GM06990 (cell line): ENCODE measurements at regions not wholly inside any gene's neighbourhood (a gene's known extent, or its start where the extent isn't known, plus 50 kb on each side); places are given as distances from the start of the nearest gene placed in this dataset.
"Not testable (repeated sequence)": the region's sequence is repeated elsewhere in the genome, so short reads cannot be mapped to it uniquely, and the experiment has no call there.

Experiments
- DNase-seq: peaks from one replicate; pipeline ENCODE4 v3.0.0-alpha.2; 2011; ENCODE audit not compliant: insufficient read length; ENCODE audit errors: extremely low read depth
- H3K27me3 ChIP-seq: replicated peaks from 2 replicates; pipeline ENCODE4 v1.6.0; 2011; ENCODE audit warnings: low read length; ENCODE audit not compliant: control insufficient read depth, insufficient read depth
- H3K36me3 ChIP-seq: 2 replicates; pipeline ENCODE4 v1.5.1; 2011; ENCODE audit warnings: low read length; ENCODE audit not compliant: control insufficient read depth, insufficient read depth
- H3K4me3 ChIP-seq: replicated peaks from 2 replicates; pipeline ENCODE4 v1.5.1; 2011; ENCODE audit warnings: low read depth, mild to moderate bottlenecking, control low read depth, low read length
- TF ChIP-seq, protein P1 (sequence below): IDR thresholded peaks from 2 replicates; pipeline ENCODE4 v1.5.1; 2011; ENCODE audit warnings: low read length, control low read depth, mild to moderate bottlenecking, inconsistent platforms; ENCODE audit not compliant: insufficient read depth, poor library complexity, severe bottlenecking

DNA sequence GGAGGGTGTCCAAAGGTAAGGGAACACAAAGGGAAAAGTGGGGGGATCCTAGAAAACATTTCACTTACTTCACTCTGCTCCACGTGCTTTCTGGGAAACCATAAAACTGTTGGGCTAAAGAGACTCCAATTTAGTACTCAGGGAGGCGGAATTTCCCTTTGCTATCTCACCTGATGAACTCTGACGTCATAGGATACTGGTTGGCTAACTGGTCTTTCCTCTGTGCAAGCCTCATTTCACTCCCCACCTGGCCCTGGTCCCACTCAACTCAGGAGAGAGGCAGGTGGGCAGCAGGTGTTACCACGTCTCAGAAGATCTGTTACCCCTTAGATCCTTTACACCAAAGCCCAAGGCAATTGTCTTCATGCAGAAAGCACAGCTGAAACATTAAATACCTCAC lies 51.8 kb upstream of the PMAIP1 start:
- no peak overlapping the region for H3K4me3 ChIP-seq
- no peaks in the 10 kb centered on the region for H3K27me3 ChIP-seq
- TF ChIP-seq, protein P1, sequence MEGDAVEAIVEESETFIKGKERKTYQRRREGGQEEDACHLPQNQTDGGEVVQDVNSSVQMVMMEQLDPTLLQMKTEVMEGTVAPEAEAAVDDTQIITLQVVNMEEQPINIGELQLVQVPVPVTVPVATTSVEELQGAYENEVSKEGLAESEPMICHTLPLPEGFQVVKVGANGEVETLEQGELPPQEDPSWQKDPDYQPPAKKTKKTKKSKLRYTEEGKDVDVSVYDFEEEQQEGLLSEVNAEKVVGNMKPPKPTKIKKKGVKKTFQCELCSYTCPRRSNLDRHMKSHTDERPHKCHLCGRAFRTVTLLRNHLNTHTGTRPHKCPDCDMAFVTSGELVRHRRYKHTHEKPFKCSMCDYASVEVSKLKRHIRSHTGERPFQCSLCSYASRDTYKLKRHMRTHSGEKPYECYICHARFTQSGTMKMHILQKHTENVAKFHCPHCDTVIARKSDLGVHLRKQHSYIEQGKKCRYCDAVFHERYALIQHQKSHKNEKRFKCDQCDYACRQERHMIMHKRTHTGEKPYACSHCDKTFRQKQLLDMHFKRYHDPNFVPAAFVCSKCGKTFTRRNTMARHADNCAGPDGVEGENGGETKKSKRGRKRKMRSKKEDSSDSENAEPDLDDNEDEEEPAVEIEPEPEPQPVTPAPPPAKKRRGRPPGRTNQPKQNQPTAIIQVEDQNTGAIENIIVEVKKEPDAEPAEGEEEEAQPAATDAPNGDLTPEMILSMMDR: no peak
- H3K36me3 ChIP-seq: no peaks in the 10 kb centered on the region
- DNase-seq: peak; percentile 58

DNA sequence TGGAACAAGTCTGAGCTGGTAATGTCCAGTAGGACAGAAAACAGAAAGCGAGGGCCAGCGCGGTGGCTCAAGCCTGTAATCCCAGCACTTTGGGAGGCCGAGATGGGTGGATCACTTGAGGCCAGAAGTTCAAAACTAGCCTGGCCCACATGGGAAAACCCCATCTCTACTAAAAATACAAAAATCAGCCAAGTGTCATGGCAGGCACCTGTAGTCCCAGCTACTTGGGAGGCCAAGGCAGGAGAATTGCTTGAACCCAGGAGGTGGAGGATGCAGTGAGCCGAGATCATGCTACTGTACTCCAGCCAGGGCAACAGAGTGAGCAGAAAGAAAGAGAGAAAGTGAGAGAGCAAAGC lies 52.3 kb upstream of the PMAIP1 start:
- H3K27me3 ChIP-seq, H3K36me3 ChIP-seq, DNase-seq: not testable (repeated sequence)
- H3K4me3 ChIP-seq: peak overlapping the region; percentile 19; the same call in 1 of the 2 replicates

DNA sequence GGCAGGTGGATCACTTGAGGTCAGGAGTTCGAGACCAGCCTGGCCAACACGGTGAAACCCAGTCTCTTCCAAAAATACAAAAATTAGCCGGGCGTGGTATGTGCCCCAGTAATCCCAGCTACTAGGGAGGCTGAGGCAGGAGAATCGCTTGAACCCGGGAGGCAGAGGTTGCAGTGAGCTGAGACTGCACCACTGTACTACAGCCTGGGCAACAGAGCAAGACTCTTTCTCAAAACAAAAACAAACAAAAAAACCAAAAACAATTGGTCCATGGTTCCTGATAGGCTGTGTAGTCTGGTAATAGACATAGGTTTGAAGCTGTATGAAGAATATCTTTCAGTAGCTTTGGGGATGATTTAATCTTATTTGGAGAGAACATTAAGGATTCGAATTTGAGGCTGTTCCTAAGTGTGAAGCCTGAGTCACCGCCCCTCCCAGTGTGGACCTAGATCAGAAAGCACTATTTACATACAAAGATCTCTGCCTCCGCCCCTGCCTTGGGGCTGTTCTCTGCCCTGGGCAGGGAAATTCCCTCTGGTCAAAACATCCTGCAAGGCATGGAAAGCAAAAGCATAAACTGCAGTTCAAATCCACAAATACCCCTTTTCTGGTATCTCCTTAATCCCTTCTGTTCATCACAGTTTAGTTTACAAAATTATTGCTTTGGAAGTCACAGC lies 52.8 kb upstream of the PMAIP1 start:
- DNase-seq: peak; percentile 63
- H3K36me3 ChIP-seq: no peaks in the 10 kb centered on the region
- TF ChIP-seq, protein P1: no peak
- H3K27me3 ChIP-seq: no peaks in the 10 kb centered on the region
- peak overlapping the region; percentile 19; the same call in 1 of the 2 replicates for H3K4me3 ChIP-seq

DNA sequence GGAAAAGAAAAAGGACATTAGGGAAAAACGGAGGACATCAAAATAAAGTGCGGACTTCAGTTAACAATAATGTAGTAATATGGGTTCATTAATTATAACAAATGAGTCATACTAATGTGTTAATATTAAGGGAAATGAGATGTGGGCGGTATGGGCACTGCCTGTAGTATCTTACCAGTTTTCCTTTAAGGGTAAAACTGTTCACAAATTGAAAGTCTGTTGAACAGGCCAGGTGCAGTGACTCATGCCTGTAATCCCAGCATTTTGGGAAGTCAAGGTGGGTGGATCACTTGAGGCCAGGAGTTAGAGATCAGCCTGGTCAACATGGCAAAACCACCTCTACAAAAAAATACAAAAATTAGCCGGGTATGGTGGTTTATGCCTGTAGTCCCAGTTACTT lies 56.8 kb upstream of the PMAIP1 start:
- Histone ChIP-seq H3K27me3 (no peaks in the 10 kb centered on the region), H3K4me3 (no peak overlapping the region), H3K36me3 (no peaks in the 10 kb centered on the region)
- TF ChIP-seq, protein P1: no peak
- no peak for DNase-seq

DNA sequence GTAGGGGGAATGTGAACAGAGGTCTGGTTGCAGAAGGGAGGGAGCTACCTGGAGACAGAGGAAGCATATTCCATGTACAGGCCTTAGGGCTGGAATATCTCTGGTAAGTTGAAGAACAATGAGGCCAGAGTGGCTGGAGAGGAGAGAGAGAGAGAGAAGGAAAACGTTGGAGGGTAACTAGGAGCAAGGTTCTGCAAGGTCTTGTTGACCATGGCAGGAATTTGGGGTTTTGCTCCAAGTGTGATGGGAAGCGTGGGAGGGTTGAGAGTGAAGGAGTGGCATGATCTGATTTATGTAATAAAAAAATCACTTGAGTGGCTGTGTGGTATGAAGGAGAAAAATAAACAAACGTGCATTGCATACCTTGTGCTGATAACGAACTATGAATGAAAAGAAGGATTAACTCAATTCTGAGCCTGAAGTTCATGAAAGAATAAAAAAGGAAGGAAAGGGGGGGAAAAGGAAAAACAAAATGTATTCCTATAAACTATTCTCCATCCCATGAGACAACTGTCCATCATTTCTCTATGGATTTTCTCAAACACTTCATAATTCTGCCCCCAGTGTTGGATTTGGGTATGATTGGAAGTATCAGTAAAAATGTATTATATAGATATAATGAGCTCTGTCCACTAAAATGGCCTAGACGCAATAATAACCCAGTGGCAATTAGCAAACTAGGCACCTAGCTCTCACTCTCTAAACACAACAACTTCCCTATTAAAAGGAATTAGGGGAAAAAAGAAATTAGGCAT lies 59.7 kb upstream of the PMAIP1 start:
- TF ChIP-seq, protein P1: peak; percentile 11
- DNase-seq: no peak
- H3K36me3 ChIP-seq: no peaks in the 10 kb centered on the region
- H3K27me3 ChIP-seq: no peaks in the 10 kb centered on the region
- no peak overlapping the region for H3K4me3 ChIP-seq

DNA sequence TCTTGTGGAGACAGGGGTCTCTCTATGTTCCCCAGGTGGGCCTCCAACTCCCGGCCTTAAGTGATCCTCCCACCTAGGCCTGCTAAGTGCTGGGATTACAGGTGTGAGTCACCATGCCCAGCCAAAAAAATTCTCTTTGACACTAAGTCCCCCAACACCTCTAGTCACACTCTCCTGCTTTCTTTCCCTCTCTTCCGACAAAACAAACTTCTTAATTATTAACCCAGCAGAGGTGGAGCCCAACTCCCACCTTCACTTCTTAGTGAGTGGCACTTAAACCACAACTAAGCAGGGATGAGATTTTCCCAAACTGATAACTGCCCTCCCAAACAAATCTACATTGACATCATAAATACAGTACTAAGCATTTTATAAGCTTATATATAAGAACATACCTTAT lies 60.5 kb upstream of the PMAIP1 start:
- no peaks in the 10 kb centered on the region for H3K27me3 ChIP-seq
- no peak overlapping the region for H3K4me3 ChIP-seq
- no peaks in the 10 kb centered on the region for H3K36me3 ChIP-seq
- TF ChIP-seq, protein P1: no peak
- DNase-seq: no peak
